ENCODE measurements at regions not wholly inside any gene's neighbourhood (a gene's known extent, or its start where the extent isn't known, plus 50 kb on each side); places are given as distances from the start of the nearest gene placed in this dataset.

DNA sequence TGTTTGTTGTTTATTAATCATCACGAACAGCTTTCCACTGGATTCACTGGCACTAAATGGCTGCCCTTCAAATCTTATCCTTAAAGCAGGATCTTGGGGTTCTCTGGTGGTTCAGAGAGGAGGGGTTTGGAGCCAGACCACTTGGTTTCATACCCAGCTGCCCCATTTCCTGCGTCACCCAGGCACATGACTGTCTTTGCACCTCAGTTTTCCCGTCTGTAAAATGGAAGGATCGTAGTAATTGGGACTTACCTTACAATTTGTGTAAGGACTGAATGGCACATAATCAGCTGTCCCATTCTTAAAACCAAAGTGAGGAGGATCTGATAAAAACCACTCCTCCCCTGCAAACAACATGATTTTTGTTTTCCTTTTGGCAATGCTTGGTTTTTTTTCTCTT, 318.3 kb downstream of the ZNF536 start (continued):
- TF ChIP-seq ETS1 (IDR thresholded peaks at IDR 0.05): no peak
- TF ChIP-seq, protein P1, sequence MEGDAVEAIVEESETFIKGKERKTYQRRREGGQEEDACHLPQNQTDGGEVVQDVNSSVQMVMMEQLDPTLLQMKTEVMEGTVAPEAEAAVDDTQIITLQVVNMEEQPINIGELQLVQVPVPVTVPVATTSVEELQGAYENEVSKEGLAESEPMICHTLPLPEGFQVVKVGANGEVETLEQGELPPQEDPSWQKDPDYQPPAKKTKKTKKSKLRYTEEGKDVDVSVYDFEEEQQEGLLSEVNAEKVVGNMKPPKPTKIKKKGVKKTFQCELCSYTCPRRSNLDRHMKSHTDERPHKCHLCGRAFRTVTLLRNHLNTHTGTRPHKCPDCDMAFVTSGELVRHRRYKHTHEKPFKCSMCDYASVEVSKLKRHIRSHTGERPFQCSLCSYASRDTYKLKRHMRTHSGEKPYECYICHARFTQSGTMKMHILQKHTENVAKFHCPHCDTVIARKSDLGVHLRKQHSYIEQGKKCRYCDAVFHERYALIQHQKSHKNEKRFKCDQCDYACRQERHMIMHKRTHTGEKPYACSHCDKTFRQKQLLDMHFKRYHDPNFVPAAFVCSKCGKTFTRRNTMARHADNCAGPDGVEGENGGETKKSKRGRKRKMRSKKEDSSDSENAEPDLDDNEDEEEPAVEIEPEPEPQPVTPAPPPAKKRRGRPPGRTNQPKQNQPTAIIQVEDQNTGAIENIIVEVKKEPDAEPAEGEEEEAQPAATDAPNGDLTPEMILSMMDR (conservative IDR thresholded peaks at IDR 0.05; ENCODE audit: low read depth in 2 of 2): no peak
- TF ChIP-seq STAT1 (IDR thresholded peaks at IDR 0.05; ENCODE audit: unreplicated experiment): no peak
- no peak for TF ChIP-seq JUNB (IDR thresholded peaks at IDR 0.05; ENCODE audit: unreplicated experiment)

- H3K4me2 ChIP-seq: no peak overlapping the region
- H3F3A ChIP-seq (replicated peaks; ENCODE audit: low read depth): no peaks in the 10 kb centered on the region
- peak; percentile 37 for DNase-seq (ENCODE audit: low spot score)
- peaks cover 53% of the 10 kb centered on the region for H3K4me1 ChIP-seq (ENCODE audit: insufficient read depth)
- ATAC-seq: peak; percentile 38; the same call in 2 of the 3 replicates
- H3K4me3 ChIP-seq: no peak overlapping the region
- H3K4me3 Mint-ChIP-seq: no peak overlapping the region
- no peaks in the 10 kb centered on the region for H4K20me1 ChIP-seq (replicated peaks; ENCODE audit: insufficient read depth)
- no peak overlapping the region for H2AFZ ChIP-seq
- TF ChIP-seq ZNF331 (CRISPR knock-in tag; IDR thresholded peaks at IDR 0.05; ENCODE audit: low read depth) (no peak), JUNB (IDR thresholded peaks at IDR 0.05; ENCODE audit: unreplicated experiment) (no peak), EZH2phosphoT487 (IDR thresholded peaks at IDR 0.05; ENCODE audit: unreplicated experiment) (no peak)
- TF ChIP-seq, protein P1 (conservative IDR thresholded peaks at IDR 0.05; ENCODE audit: low read depth in 2 of 2): peak in 1 of 2 experiments; percentile 2; a peak in 1 of 4 replicates
- no peaks in the 10 kb centered on the region for H3K9me2 ChIP-seq (ENCODE audit: insufficient read depth)
- H3K9me3 Mint-ChIP-seq: no peaks in the 10 kb centered on the region; the same call in 2 of the 3 replicates
- peaks cover 4% of the 10 kb centered on the region for H3K27me3 Mint-ChIP-seq (ENCODE audit: insufficient read depth, low read depth, poor library complexity)
- no peaks in the 10 kb centered on the region for H3K27me3 ChIP-seq (ENCODE audit: insufficient read depth)
- H3K27ac ChIP-seq (ENCODE audit: low read depth): no peak overlapping the region
- H3K79me2 ChIP-seq (replicated peaks; ENCODE audit: insufficient read depth): no peaks in the 10 kb centered on the region
- H3K36me3 ChIP-seq (ENCODE audit: insufficient read depth): no peaks in the 10 kb centered on the region
- no peaks in the 10 kb centered on the region for H3K36me3 Mint-ChIP-seq (ENCODE audit: low read depth)
- peaks cover 54% of the 10 kb centered on the region for H3K4me1 Mint-ChIP-seq
- H3K27ac Mint-ChIP-seq: no peak overlapping the region
Observed at GRCh38 chr19:30689474-30689873, 317.3 kb downstream of the ZNF536 start.

- no peaks in the 10 kb centered on the region for H3K79me2 ChIP-seq (replicated peaks; ENCODE audit: insufficient read depth)
- H3K27ac ChIP-seq (ENCODE audit: low read depth): no peak overlapping the region
- H3K4me3 ChIP-seq: no peak overlapping the region
- no peak overlapping the region for H2AFZ ChIP-seq
- Mint-ChIP-seq H3K4me1 (peaks cover 48% of the 10 kb centered on the region), H3K4me3 (no peak overlapping the region), H3K36me3 (ENCODE audit: low read depth) (no peaks in the 10 kb centered on the region), H3K9me3 (no peaks in the 10 kb centered on the region; the same call in 2 of the 3 replicates), H3K27ac (no peak overlapping the region), H3K27me3 (ENCODE audit: insufficient read depth, low read depth, poor library complexity) (peaks cover 4% of the 10 kb centered on the region)
- no peaks in the 10 kb centered on the region for H3K36me3 ChIP-seq (ENCODE audit: insufficient read depth)
- no peaks in the 10 kb centered on the region for H4K20me1 ChIP-seq (replicated peaks; ENCODE audit: insufficient read depth)
- no peak overlapping the region for H3K4me2 ChIP-seq
- no peaks in the 10 kb centered on the region for H3K9me2 ChIP-seq (ENCODE audit: insufficient read depth)
- H3F3A ChIP-seq (replicated peaks; ENCODE audit: low read depth): no peaks in the 10 kb centered on the region
- H3K27me3 ChIP-seq (ENCODE audit: insufficient read depth): no peaks in the 10 kb centered on the region
- H3K4me1 ChIP-seq (ENCODE audit: insufficient read depth): peaks cover 46% of the 10 kb centered on the region
- no peak for DNase-seq (ENCODE audit: low spot score)
- TF ChIP-seq EZH2phosphoT487 (IDR thresholded peaks at IDR 0.05; ENCODE audit: unreplicated experiment): no peak
- TF ChIP-seq ZNF462 (CRISPR knock-in tag; IDR thresholded peaks at IDR 0.05): no peak
- ATAC-seq: no peak
Observed at GRCh38 chr19:30688696-30689095, 316.5 kb downstream of the ZNF536 start.
